ENCODE measurements at regions not wholly inside any gene's neighbourhood (a gene's known extent, or its start where the extent isn't known, plus 50 kb on each side); places are given as distances from the start of the nearest gene placed in this dataset.

GRCh38 chr4:18572481-18572880 is 550.9 kb upstream of the LCORL start:
- no peaks in the 10 kb centered on the region for H3K9me3 ChIP-seq
- TF ChIP-seq CTCF (IDR thresholded peaks at IDR 0.05) (no peak), EP300 (IDR thresholded peaks at IDR 0.05) (no peak), POLR2AphosphoS5 (IDR thresholded peaks at IDR 0.05) (no peak), POLR2A (IDR thresholded peaks at IDR 0.05) (no peak)
- WGBS, 5 donors, result 42 to 83% (median 74%) methylated on average over 1 of the region's 1 CpG
- peaks cover 0 to 11% (median 0%) of the 10 kb centered on the region in 4 donors for H3K4me1 ChIP-seq
- H3K4me3 ChIP-seq, result no peak overlapping the region
- H3K27ac ChIP-seq, result no peak overlapping the region
- H3K36me3 ChIP-seq, result no peaks in the 10 kb centered on the region
- intact Hi-C loops (cut with DNase I; ENCODE audit: low total_unique reads), result no loop called here
- no peak for DNase-seq
- H3K27me3 ChIP-seq, result peaks cover 0 to 3% (median 0%) of the 10 kb centered on the region in 3 donors

GRCh38 chr4:18571301-18571761 is 549.8 kb upstream of the LCORL start:
- intact Hi-C loops (cut with DNase I; ENCODE audit: low total_unique reads), result no loop called here
- Histone ChIP-seq H3K4me1 (peaks cover 0 to 15% (median 2%) of the 10 kb centered on the region in 4 donors), H3K27ac (no peak overlapping the region), H3K27me3 (peaks cover 0 to 3% (median 0%) of the 10 kb centered on the region in 3 donors), H3K9me3 (no peaks in the 10 kb centered on the region), H3K36me3 (no peaks in the 10 kb centered on the region), H3K4me3 (no peak overlapping the region)
- 28 to 65% (median 53%) methylated on average over 2 of the region's 2 CpGs for WGBS, 5 donors
- TF ChIP-seq EP300 (IDR thresholded peaks at IDR 0.05) (no peak), CTCF (IDR thresholded peaks at IDR 0.05) (no peak), POLR2A (IDR thresholded peaks at IDR 0.05) (no peak), POLR2AphosphoS5 (IDR thresholded peaks at IDR 0.05) (no peak)
- DNase-seq, result no peak

- no peak for TF ChIP-seq POLR2A (IDR thresholded peaks at IDR 0.05)
- no peak for TF ChIP-seq EP300 (IDR thresholded peaks at IDR 0.05)
- TF ChIP-seq CTCF (IDR thresholded peaks at IDR 0.05), result no peak
- TF ChIP-seq POLR2AphosphoS5 (IDR thresholded peaks at IDR 0.05), result no peak
- DNase-seq, result no peak
- H3K4me1 ChIP-seq, result peaks cover 0 to 15% (median 2%) of the 10 kb centered on the region in 4 donors
- intact Hi-C loops (cut with DNase I; ENCODE audit: low total_unique reads), result no loop called here
- no peak overlapping the region for H3K27ac ChIP-seq
- no peaks in the 10 kb centered on the region for H3K36me3 ChIP-seq
- peaks cover 0 to 3% (median 0%) of the 10 kb centered on the region in 3 donors for H3K27me3 ChIP-seq
- no peaks in the 10 kb centered on the region for H3K9me3 ChIP-seq
- no peak overlapping the region for H3K4me3 ChIP-seq
- 57 to 84% (median 60%) methylated on average over 3 of the region's 3 CpGs for WGBS, 5 donors
Measured at GRCh38 chr4:18570370-18570769, 548.8 kb upstream of the LCORL start.

GRCh38 chr4:18568600-18568999 is 547.0 kb upstream of the LCORL start:
- 19 to 40% (median 29%) methylated on average over 2 of the region's 2 CpGs for WGBS, 5 donors
- Histone ChIP-seq H3K4me1 (peaks cover 0 to 15% (median 2%) of the 10 kb centered on the region in 4 donors), H3K9me3 (peaks cover 0 to 6% (median 3%) of the 10 kb centered on the region in 4 donors), H3K4me3 (no peak overlapping the region), H3K36me3 (no peaks in the 10 kb centered on the region), H3K27me3 (peaks cover 0 to 3% (median 0%) of the 10 kb centered on the region in 3 donors), H3K27ac (no peak overlapping the region)
- DNase-seq, result peak in 1 of 2 donors; percentile 61
- TF ChIP-seq CTCF (IDR thresholded peaks at IDR 0.05) (no peak), POLR2A (IDR thresholded peaks at IDR 0.05) (no peak), EP300 (IDR thresholded peaks at IDR 0.05) (no peak), POLR2AphosphoS5 (IDR thresholded peaks at IDR 0.05) (no peak)
- intact Hi-C loops (cut with DNase I; ENCODE audit: low total_unique reads), result no loop called here
